ENCODE measurements at regions not wholly inside any gene's neighbourhood (a gene's known extent, or its start where the extent isn't known, plus 50 kb on each side); places are given as distances from the start of the nearest gene placed in this dataset.

GRCh38 chr12:98085046-98085755 is 430.2 kb upstream of the TMPO start:
- DNase-seq = no peak

DNA sequence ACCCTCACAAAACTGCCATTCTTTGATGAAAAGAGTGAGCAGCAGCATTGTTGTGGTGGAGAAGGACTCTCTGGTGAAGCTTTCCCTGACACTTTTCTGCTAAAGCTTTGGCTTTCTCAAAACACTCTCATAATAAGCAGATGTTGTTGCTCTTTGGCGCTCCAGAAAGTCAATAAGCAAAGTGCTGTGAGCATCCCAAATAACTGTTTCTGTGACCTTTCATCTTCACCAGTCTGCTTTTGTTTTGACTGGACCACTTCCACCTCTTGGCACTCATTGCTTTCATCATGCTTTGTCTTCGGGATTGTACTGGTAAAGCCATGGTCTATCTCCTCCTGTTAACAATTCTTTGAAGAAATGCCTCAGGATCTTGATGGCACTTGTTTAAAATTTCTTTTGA is 424.7 kb upstream of the TMPO start:
- no peak for DNase-seq

- DNase-seq = no peak
Observed at GRCh38 chr12:98096436-98096835, 419.0 kb upstream of the TMPO start.

GRCh38 chr12:98106031-98106683 is 409.2 kb upstream of the TMPO start:
- DNase-seq = no peak

DNA sequence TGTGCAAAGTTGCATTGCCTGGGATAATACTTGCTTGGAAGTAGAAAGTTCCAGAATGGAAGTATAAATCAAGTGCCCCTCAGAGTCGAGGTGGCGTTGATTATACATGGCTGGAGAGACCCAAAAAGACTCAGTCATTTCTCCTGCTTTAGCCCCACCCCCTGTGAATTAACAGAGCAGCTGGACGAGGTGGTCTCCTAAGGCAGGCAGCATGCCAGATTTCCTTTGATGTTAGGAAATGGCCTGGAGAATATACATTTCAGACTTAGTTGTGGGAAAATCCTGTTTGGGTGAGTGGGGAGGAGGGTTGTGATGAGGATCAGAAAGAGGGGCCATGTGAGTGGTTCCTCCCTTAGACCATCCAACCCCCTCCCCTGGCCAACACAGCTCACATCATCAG is 406.1 kb upstream of the TMPO start:
- no peak for DNase-seq

DNA sequence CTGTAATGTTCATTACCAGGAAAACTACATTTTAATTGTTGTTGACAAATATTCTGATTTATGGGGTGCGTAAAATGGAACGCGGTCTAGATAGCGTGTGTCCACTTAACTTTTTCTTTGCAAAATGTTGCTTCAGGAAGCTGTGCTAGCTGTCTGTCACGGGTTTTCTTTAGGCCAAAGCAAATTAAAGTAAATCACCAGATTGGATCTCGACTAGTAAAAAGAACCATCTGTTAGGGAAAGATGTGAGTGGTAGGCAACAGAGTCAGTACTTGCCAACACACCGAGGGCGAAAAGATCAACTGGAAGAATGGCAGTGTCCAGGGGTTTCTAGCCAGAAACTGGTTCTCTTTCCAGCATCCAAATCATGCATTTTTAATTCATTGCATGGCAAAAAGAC is 404.9 kb upstream of the TMPO start:
- DNase-seq = no peak

GRCh38 chr12:98113548-98113947 is 401.8 kb upstream of the TMPO start:
- no peak for DNase-seq

DNA sequence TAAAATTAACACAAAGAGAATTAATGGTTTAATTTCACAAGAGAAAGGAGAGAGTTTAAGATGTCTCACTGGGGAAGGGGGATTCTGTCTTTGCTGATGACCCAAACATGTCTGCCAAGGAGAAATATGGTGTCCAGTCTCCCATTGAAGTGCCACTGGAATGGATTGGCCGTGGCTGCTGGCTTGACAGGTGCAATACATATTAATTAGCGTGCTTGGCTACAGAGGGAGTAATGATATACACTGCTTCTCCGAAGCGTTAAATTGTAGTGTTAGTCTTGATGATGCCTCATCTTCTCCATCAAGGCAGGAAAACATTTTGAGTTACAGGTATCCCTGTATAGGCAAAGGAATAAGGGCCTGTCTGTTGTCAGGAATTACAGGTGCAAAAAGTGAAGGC is 393.4 kb upstream of the TMPO start:
- no peak for DNase-seq

GRCh38 chr12:98123021-98123461 is 392.3 kb upstream of the TMPO start:
- no peak for DNase-seq

DNA sequence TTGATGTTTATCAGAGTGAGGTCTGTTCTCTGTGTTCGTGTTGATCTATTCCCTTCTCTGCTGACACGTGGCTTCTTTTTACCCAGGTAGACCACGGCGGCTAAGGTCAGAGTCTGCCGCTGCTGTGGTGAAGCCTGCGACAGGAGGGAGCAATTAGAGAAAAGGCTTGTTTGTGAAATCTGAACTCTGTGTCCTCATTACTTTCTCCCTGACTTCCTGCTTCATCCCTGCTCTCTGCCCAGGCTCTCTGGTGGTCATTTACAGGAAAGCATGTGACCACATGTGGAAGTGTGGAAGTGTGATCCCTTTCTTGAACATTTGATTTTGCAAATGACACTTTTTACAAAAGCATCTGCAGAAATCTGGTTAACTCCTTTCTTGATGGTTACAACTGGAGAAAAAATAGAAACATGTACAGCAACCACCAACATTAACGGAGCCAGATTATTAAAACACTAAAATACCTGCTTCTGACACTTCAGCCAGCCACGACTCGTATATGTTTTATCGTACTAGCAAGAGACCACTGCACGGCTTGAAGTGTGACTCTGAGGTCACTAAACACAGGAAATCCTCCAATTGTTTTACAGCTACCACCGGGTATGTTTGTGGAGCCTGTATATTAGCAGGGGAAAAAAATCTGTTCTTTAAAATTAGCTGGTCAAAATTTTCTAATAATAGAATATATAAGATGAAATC is 388.6 kb upstream of the TMPO start:
- DNase-seq = no peak

- no peak for DNase-seq
Observed at GRCh38 chr12:98127336-98127679, 388.1 kb upstream of the TMPO start.

DNA sequence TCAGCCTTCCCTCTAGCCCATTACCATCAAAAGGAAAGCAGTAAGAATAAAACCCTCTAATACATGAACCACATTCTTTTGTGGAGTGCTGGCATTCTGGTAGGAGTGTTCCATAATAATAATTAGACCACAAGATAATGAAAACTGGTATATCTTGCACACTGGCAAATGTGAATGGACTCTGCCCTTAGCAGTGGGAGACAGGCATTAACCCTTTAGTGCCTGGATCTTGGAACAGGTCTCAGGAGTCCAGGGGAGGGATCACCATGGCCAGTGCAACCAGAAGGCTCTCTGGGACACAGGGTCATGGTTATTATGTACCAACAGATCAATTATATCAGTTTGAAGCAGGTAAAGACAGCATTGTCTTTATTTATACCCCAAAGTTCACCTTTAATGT is 387.5 kb upstream of the TMPO start:
- no peak for DNase-seq

DNA sequence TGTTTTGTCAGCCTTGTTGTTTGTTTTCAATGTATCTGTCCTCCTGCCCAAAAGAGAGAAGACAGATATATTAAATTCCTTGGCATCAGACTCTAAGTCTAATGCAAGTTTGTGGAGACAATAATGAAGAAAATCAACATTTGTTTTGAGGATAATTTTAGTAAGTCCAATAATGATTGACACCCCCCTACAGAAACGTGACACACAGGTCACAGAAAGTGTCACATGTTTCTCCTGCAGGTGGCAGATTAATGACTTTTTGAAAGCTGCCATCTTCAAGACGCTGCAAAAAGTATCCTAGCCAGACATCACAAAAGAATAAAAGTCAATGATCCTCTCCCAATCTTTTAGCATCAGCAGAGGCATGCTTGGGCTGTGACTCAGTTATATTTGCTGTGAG is 378.8 kb upstream of the TMPO start:
- no peak for DNase-seq

GRCh38 chr12:98137278-98137677 is 378.1 kb upstream of the TMPO start:
- no peak for DNase-seq

DNA sequence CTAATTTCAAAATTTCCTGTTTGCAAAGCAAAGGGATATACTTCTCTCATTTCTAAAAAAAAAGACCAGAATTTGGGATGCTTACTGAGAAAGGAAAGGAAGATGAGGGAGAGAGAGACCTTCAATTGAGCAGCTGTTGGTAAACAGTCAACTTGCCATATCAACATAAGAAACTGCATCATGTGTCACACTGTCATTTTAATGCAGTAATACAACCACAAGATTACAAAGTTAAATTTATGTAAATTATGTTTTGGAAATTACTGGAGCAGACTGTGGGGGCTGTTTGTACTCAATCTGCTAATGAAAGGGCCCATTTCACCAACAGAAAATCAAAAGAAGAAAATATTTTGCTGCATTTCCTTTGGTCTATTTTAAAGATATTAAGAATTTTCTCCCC is 370.4 kb upstream of the TMPO start:
- DNase-seq = no peak

GRCh38 chr12:98146043-98146442 is 369.3 kb upstream of the TMPO start:
- DNase-seq = no peak

- DNase-seq = no peak
Observed at GRCh38 chr12:98146487-98146886, 368.9 kb upstream of the TMPO start.

DNA sequence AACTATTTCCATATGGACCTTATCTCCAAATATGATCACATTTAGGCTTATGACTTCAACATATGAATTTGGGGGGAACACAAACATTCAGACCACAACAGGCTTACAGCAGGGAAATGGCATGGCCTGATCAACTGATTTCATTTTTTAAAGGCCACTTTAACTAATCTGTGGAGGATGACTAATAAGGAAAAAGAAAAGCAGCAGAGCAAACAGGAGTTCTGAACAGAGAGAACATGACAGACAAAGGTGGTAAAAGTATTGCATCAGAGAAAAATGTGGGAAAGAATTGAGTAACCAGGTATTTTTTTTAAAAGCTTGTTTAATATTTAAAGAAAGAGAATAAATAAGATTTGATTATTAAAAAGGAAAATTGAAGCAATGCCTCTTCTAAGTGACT is 366.1 kb upstream of the TMPO start:
- no peak for DNase-seq

- no peak for DNase-seq
Observed at GRCh38 chr12:98149691-98150210, 365.6 kb upstream of the TMPO start.

- DNase-seq = no peak
Observed at GRCh38 chr12:98151105-98151590, 364.2 kb upstream of the TMPO start.

DNA sequence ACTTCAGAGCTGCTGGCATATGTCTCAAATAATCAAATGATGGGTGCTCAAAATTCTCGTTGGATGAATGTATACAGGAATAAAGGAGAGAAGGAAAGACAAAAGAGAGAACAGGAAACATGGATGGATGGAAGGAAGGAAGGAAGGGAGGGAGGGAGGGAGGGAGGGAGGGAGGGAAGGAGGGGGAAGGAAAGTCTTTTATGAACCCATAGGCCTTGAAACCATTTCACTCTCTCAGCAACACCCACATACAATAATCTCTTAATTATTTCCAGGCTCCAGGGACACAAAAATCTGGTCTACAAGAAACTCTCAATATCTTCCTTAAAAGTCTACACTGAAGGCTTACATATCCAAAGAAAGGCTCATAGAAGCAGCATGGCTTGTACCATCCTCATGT is 363.4 kb upstream of the TMPO start:
- no peak for DNase-seq

- DNase-seq = no peak
Observed at GRCh38 chr12:98154850-98155249, 360.5 kb upstream of the TMPO start.

- DNase-seq = no peak
Observed at GRCh38 chr12:98156697-98157096, 358.7 kb upstream of the TMPO start.

Measured in activated CD4-positive, alpha-beta T cell treated with anti-CD3 and anti-CD28 coated beads for 1 hour (primary cell).